GM19351 (cell line): ENCODE measurements at regions not wholly inside any gene's neighbourhood (a gene's known extent, or its start where the extent isn't known, plus 50 kb on each side); places are given as distances from the start of the nearest gene placed in this dataset.

Source experiments
- ATAC-seq: cut with Tn5 transposase; IDR thresholded peaks from one replicate; pipeline ENCODE4 v1.9.1; 2021; ENCODE audit warnings: mild to moderate bottlenecking, moderate library complexity; ENCODE audit not compliant: unreplicated experiment

DNA sequence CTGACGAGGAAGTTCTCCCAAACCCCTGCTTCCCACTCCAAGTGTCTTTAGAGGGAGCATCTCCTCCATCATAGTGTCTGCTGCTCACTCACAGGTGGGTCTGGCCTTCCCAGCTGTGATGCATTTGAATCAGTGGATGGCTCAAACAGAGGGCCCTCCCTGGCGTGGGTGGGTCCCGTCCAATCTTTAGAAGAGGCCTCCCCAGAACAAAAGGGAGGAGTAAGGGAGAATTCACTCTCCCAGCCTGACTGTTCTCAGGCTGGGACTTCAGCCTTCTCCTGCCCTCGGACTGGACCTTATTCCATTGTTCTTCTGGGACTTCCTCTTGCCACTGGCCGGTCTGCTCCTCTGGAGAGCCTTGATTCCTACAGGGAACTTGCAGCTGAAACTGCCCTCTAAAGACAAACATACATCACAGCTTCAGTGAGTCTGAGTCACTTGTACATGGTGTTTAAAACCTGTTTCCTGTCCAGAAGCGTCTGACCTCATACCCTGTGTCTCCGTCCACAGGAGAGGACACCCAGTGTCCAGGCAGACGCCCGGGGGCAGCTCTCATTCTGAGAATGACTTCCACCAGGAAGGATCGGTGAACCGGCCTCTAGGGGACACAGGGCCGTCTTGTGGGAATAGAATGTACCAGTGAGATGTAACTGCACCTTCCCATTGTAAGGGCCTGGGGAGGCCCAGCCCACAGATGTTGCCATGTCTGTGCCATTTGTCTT is 234.7 kb downstream of the BRD1 start:
- no peak for ATAC-seq

DNA sequence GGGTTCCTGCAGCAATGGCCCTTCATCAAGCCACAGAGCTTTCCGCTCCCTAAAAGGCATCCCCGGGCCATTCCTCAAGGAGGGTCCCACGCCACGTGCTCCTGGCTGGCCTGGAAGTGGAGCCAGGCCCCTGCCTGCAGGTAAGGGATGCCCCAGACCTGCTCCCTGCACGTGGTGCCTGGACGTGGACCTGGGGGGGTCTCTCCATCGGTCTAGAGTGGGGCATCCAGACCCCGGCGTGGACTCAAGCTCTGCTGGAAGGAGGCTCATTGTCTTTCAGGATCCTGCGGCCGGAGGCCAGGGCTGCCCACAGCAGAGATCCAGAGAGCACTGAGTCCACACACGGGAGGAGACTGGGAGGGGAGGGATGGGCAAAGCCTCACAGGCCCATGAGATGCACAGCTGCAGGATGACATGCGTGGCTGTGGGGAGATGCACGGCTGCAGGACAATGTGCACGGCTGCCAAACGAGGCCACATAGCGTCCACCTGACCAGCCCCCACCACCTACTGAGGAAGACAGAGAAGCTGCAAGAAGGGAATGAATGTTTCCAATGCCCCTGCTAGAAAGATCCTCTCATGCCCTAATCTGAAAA is 236.7 kb downstream of the BRD1 start:
- ATAC-seq, result no peak

DNA sequence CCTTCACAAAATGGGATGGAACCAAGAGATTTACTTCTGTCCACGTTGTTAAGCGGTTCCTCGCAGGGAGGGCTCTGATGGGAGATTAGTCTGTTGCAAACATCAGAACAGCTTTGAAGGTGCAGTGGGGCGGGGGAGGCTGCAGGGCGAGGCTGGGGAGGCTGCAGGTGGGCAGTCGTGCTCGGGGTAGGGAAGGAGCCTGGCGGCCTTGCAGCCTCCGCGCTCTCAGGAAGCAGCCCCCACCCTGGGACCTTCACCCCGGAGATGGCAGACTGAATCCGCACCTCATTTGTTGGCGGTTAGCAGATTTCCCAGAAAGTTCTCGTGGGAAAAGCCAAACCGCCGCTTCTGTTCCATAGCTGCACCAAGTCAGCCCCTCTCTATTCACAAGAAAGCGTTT is 237.3 kb downstream of the BRD1 start:
- ATAC-seq, result no peak

DNA sequence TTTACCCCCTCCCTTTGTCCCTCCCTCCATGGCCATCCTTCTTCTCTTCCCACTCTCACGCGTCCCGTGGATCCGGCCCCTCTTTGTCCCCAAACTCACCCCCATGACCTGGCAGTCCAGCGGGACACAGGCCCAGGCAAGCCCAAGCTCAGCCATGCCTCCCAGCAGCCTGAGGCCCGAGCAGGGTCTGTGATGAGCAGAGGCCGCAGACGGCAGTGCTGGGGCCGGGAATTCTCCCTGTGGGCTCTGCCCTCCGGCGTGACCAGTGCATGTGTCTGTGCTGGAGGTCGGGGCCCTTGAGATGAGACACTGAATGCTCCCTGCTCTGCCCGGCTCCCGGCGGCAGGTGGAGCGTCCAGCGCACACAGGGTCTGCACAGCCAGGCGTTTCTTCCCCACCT is 237.9 kb downstream of the BRD1 start:
- ATAC-seq, result no peak

DNA sequence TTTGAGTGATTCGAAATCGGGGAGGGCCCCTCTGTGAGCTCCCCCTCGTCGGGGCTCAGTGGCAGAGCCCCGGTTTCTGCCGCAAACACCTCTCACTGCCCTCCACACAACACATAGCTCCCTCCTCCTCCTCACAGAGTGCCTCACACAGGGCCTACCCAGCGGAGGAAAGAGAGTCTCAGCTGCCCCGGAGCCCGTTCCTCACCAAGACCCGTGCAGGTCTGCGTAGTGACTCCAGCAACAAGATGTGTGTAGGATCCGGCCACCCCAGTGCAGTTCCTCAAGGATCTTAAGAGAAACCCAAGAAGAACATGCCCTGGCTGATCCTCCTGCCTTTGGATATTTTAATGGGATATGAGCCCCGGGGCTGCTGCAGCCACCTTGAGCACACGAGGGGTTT is 238.4 kb downstream of the BRD1 start:
- ATAC-seq, result no peak

DNA sequence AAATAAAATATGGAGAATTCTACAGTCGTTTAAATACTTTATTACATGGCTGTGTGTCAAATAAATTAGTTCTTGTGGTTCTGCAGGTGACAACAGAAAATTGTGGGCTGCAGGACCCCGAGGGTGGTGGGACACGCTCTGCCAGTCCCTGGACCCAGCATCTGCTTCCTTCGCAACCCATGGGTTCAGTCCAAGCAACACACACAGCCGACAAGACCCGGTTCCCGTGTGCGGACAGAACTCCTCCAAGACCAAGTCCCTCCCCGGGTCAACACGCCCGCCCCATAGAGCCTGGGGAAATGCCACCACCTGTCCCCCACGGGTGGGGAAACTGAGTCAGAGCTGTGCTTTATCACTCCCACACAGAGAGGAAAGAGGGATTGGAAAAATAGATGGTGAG is 238.9 kb downstream of the BRD1 start:
- ATAC-seq, result no peak

DNA sequence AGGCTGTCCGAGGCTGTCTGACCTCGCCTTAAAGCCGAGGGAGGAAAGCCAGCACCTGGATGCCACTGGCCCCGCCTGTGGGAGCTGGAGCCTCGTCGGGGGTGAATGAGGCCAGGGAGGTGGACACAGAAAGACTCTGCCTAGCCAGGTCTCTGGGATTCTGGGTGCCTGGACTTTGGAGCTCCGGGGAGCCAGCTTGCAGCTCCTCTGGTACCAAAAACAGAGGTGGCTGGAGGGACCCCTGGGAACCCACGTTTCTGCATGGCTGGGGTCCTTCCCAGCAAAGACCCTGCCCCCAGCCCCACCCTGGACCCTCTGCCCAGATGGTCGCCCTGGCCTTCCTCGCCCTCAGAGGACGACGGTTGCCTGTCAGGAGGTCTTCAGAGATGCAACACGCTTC is 239.7 kb downstream of the BRD1 start:
- ATAC-seq, result no peak

DNA sequence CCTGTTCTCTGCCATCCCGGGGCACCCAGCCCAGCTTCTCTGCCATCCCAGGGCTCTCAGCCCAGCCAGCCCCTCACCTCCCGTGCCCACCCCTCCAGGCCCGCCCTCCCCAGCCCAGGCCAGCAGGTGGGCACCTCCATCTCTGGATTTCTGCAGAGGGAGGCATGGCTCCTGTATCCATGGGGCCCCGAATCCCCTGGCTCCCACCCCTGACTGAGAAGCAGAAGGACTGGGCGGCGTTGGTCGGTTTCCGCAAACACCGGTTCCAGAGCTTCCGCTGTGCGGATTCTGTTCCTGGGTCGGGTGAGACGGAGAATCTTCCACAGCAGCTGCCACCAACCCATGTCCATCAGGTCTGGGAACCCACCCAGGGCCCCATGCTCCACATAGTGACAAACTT is 240.3 kb downstream of the BRD1 start:
- no peak for ATAC-seq

DNA sequence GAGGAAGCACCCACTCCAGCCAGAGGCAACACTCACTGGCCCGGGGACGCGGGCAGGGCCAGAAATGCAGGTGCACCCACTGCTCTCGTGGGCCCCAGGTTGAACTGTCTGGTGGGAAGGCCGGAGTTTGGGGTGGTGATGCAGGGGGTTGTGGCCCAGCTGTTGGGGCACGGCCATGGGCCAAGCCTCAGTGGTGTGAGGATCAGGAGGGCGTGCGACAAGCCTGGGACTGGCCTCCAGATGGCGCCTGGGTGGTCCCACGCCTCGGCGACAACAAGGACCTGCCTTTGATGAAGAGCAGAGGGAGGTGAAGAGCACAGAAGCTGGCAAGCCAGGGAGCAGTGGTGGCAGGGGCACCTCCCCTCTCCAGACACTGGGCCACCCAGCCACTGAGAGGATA is 240.8 kb downstream of the BRD1 start:
- no peak for ATAC-seq

DNA sequence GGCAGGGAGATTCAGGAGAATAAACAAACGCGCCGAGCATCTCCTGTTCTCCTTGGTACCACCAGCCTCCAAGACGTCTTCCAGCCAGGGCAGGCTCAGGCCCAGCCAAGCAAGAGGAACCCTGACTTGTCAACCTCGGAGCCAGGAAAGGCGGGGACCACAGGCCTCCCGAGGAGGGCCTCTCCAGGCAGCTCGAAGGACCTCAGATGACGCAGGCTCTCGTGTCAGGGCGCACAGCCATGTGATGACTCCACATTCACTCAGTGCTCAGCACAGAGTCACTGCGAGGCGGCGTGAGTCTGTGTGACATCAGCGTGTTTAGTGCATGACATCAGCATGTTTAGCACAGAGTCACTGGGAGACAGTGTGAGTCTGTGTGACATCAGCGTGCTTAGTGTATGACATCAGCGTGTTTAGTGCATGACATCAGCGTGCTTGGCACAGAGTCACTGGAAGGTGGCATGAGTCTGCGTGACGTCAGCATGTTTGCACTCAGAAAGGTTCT is 241.4 kb downstream of the BRD1 start:
- ATAC-seq, result no peak

DNA sequence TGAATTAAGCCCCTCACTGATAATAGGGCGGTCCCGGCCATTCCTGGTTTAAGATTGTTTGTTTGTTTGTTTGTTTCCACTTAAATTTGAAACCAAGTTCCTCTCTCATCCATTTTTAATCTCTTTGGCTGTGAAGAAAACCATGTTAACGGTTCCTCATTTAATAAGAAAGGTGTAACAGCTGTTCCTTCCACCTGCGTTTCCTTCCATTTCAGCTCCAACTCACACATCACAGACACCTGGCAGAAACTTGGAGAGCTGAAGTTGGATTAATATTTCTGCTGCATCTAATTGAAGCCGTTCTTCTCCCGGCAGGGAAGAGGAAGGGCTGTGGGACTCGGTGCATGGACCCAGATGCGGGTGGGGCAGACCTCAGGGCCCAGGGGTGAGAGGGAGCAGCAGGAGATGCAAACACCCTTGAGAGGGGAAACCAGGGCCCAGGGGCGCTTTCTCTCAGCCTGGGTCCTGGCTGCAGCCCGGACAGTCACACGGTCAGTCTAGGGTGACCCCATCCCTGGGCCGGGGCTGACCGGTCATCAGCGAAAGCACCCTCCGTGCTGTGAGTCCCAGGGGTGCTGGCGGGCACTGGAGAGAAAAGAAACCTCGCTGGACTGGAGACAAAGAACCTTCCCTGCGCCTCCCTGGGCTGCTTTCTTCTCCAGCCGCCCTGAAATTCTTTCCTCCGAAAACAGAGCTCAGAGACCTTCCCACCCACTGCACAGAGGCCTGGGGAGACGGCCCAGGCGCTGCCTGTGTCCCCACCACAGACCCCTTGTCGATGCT is 242.0 kb downstream of the BRD1 start:
- ATAC-seq, result no peak

DNA sequence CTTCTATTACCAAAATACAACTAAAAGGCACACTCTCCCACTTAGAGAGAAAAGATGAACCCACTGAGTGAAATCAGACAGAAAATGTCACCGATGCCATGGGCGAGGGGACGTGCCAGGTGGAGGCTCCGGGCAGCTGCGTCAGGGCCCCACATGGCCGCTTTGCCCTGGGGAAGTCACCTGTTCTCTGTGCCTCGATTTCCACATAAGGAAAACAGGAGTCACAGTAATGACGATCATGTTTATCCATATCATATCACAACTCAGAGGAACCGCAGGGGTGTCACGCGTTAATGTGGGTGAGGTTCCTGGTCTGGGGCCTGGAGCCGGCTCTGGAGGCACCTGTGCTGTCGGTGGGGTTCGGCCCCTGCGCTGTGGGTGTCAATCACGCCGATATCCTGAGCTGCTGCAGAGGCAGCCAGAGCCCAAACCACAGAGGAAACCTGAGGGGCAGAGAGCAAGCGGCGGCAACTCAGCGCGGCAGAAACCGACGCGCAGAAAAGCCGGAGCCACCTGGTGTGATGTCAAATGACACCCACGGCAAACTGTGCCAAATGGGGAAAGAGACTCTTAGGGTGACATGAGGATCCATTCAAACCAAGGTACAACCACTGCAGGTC is 243.7 kb downstream of the BRD1 start:
- no peak for ATAC-seq

DNA sequence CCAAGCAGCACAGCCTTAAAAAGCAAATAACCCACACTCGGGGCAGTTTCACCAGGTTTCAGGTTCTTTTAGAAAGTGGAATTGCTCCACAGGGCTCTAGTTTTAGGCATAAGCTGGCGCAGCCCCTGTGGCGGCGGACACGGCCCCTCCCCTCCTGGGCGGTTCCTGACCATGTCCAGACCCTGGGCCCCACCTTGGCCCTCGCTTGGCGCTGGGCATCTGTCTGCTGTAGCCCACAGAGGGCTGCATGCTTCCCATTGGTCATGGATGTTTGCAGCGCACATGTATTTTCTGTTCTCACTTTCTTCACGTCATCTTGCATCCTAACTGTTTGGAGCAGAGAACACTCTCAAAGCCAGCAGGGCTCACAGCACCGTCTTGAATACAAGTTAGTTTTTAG is 244.3 kb downstream of the BRD1 start:
- ATAC-seq, result no peak

DNA sequence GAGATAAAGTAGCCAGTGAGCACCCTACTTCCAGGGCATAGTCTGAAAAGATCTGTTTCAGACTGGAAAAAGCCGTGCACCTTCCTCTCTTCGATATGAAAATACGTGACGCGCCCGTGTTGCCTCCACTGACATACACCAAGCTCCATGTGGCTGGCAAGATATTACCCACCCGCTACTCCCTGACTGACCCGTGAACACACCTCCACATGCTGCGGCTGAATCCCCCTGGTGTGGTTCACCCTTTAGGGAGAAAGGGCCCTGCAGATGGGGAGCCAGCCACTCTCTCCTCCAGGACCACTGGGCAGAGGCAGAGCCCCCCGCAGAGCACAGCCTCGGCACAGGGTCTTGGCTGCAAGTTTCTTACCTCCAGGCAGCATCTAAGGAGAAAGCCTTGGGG is 245.0 kb downstream of the BRD1 start:
- no peak for ATAC-seq

DNA sequence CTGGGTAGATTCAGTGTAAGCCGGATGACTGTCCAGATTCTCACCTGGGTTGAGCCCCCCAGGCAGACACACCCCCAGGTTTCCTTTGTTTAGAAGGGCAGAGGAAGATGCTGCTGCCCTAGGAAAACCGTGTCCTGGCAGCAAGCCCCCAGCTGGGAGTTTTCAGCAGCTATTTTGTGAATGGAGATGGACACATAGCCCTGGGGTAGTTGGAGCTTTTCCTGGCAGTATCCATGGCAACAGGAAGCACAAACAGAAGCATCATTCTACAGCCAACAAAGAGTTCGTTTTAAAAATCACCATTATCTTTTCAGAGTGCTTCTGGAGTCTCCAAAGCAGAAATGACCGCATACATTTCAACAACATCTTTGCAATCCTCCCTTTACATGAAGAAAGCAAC is 245.5 kb downstream of the BRD1 start:
- no peak for ATAC-seq

DNA sequence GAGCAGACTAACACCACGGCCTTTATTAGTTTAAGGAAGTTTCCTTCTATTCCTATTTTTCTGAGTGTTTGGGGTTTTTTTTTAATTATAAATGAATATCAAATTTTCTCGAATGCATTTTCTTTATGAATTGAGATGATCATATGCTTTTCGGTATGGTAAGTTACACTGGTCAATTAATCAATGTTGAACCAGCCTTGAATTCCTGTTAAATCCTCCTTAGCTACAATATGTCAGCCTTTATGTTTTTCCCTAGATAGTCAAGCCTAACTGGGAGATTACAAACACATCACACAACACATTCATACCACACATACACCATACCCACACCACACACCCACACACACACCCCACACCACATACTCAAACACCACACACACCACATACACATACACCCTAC is 247.6 kb downstream of the BRD1 start:
- ATAC-seq, result no peak

DNA sequence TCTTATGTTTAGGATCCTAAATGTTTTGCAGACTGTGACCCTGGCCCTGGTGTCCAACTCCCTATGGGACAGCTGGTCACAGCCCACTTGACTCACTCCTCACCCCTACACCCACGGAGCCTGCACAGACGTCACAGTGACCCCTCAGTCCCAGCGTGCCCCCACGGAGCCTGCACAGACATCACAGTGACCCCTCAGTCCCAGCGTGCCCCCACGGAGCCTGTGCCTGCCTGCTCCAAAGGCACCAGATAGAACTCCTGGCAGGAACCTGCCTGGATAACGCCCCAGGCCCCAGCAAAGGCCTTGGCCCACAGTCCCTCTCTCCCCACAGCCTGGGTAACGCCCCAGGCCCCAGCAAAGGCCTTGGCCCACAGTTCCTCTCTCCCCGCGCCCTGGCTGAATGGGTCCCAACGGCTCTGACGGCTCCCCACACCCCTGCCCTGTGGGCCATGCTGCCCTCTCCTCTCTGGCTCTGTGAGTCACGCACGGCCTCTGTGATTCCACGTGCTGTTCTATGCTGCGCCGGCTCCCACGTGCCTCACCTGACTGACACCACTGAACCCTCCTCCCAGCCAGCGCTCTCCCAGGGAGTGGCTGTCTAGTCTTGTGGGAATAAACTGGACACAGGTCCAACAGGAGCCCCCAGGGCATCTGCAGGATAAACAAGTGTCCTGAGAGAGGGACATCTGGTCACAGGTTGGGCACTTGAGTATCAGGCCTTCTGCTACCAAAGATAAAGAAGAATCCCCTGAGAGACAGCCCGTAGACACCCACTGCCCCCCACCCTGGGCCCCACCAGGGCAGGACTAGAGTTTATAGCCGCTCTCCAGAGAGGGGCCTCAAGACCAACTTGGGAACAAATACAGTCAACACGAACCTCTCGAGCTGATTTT is 250.3 kb downstream of the BRD1 start:
- ATAC-seq, result no peak

DNA sequence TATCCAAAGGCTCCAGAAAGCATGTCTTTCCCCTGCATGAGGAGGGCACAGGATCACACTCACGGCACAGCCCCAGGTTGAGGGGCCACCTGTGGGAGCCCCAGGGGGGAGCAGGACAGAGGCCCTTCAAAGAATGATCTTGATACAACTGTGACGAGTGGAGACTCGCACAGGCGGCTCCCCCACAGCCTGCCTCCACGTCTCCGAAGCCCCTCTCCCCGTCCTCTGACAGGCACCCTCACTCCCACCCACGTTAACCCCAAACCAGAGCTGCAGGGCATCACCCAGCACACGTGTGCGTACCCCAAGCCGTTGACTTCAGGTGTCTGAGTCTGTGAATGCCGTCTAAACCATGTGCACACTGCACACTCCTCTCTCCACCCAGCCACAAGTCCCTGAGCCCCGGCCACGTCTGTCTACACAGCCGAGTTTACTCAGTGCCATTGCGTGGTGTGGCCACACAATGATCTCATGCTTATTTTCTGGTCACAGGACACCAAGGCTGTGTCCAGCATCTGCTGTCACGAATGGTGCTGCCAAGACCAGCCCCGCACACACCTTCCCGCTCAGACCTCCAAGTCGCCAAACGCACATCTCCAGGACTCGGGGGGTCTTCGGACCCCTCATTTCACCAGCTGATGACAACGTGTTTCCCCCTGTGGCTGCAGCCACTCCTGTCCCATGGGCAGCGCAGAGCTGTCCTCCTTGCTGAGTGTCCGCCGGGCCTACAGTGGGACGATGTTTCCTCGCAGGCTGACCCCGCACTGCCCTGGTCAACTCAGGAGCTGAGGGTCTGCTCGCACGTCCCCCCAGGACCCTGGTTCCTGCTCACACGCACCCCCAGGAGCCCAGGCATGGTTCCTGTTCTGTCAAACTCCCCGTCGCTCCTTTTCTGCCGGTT is 251.2 kb downstream of the BRD1 start:
- no peak for ATAC-seq

DNA sequence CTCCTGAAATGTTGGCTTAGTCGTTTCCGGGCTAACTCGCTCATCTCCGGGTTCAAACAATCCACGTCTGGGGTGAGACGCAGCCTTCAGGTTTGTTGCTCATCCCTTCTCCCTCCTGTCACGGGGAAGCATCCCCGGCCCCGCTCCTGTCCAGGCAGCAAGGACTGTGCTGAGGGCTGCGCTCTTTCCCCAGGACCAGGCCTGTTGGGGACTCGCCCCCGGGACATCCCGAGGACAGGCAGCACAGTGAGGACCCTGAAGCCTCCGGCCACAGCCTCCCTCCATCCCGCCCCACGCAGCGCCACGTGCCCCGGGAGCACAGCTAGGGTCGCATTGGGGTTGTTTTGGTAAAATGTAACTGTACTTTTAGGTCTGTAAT is 252.0 kb downstream of the BRD1 start:
- no peak for ATAC-seq
